ENCODE measurements at regions not wholly inside any gene's neighbourhood (a gene's known extent, or its start where the extent isn't known, plus 50 kb on each side); places are given as distances from the start of the nearest gene placed in this dataset.

DNA sequence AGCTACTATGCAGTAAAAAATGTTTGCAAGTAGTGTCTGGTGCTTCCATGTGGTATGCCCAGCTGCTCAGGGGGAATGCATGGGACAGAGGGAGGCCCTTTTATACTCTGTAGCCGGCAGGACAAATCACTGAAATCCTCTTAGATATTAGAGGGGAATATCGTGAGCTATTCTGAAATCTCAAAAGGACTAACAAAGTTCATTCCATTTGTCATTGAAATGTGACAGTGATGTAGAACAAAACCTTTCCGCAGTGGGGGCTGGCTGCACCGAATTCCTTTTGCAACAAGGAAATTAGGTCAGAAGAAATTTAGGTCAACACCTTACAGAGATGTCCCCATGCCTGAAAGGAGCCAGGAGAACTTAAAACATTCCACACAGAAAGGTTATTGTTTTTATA lies 72.4 kb upstream of the MEF2C start:
- TF ChIP-seq POLR2A (IDR thresholded peaks at IDR 0.05; ENCODE audit: low read depth, low read length): no peak
- no peak for TF ChIP-seq POLR2AphosphoS5 (IDR thresholded peaks at IDR 0.05; ENCODE audit: low read depth, low read length)

All from GM12892 (cell line).